B cell (primary cell): ENCODE measurements at regions not wholly inside any gene's neighbourhood (a gene's known extent, or its start where the extent isn't known, plus 50 kb on each side); places are given as distances from the start of the nearest gene placed in this dataset.

ENCODE experiments used
- CTCF ChIP-seq: fragments of 200-600 bp; IDR thresholded peaks from one replicate; pipeline ENCODE4 v1.8.0; 2022; ENCODE audit warnings: antibody characterized with exemption, mild to moderate bottlenecking
- EZH2 ChIP-seq: IDR thresholded peaks from 2 replicates; pipeline ENCODE4 v1.6.1; 2012; ENCODE audit warnings: borderline replicate concordance, low read depth, mild to moderate bottlenecking, moderate library complexity, low read length; ENCODE audit not compliant: insufficient read depth, poor library complexity, severe bottlenecking

GRCh38 chr5:51099173-51099853, 283.9 kb upstream of the ISL1 start:
- TF ChIP-seq CTCF (no peak), EZH2 (no peak)
